ENCODE measurements at regions not wholly inside any gene's neighbourhood (a gene's known extent, or its start where the extent isn't known, plus 50 kb on each side); places are given as distances from the start of the nearest gene placed in this dataset.

DNA sequence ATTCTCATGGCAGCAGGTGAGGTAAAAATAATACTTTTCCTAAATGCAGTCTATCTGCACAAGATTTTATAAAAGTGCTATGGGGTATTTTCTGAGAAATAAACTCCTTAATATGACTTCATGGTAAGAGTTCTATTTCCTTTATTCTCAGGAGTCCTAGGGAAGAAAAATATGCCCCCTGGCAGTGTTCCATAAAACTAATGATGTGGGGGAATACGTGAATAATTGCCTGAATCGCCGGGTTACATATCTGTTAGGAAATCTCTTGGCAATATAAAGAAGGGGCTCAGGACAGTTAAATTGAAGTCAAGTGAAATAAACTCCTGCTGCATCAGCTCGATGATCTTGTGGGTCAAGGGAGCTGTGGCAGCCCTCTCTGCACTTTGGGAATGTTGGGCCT lies 229.7 kb downstream of the MAFB start:
- in situ Hi-C loops (cut with HindIII; ENCODE audit: low sequenced_read_pairs), result no loop called here

- in situ Hi-C loops (cut with HindIII; ENCODE audit: low sequenced_read_pairs), result no loop called here
These were observed 231.6 kb downstream of the MAFB start for GRCh38 chr20:40457404-40457803.

DNA sequence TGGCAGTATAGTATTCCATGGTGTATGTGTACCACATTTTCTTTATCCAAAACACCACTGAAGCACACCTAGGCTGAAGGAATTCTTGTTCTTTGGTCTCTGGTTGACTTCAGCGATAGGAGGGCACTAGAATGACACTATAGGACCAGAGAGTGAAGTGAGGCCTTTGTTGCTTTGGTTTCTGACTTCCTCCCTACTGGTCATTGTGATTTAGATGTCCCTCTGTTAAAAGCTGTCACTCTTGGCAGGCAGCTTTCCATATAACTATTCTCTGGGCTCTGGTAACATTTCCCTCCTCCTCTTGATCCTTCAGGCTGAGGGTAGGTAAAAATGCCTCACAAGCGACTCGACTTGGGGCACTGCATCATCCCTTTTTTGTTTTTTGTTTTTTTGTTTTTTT lies 236.3 kb downstream of the MAFB start:
- in situ Hi-C loops (cut with HindIII; ENCODE audit: low sequenced_read_pairs), result no loop called here

GRCh38 chr20:40451552-40451951 lies 237.5 kb downstream of the MAFB start:
- in situ Hi-C loops (cut with HindIII; ENCODE audit: low sequenced_read_pairs), result no loop called here

GRCh38 chr20:40449974-40450616 lies 238.9 kb downstream of the MAFB start:
- in situ Hi-C loops (cut with HindIII; ENCODE audit: low sequenced_read_pairs), result no loop called here

GRCh38 chr20:40449144-40449690 lies 239.8 kb downstream of the MAFB start:
- in situ Hi-C loops (cut with HindIII; ENCODE audit: low sequenced_read_pairs), result no loop called here

- in situ Hi-C loops (cut with HindIII; ENCODE audit: low sequenced_read_pairs), result no loop called here
These were observed 242.1 kb downstream of the MAFB start for GRCh38 chr20:40446888-40447287.

DNA sequence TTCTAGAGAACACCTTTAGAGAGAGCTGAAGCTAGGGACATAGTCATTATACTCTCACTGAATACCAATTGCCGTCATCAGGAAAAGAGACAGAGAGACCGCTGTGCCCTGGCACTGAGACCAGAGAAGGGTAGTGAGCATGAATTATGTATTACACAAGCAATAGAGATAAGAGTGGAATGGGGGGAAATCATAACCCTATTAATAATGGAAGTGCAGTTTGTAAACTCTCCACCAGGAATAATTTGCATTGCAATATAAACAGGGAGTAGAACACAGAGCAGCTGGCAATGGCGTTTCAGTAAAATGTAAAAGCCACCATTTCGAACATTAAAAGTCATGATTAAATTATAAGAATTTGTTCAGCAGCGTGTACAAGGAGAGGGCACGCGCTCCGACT lies 244.5 kb downstream of the MAFB start:
- in situ Hi-C loops (cut with HindIII; ENCODE audit: low sequenced_read_pairs), result no loop called here

- in situ Hi-C loops (cut with HindIII; ENCODE audit: low sequenced_read_pairs), result no loop called here
These were observed 245.3 kb downstream of the MAFB start for GRCh38 chr20:40443753-40444152.

- in situ Hi-C loops (cut with HindIII; ENCODE audit: low sequenced_read_pairs), result no loop called here
These were observed 246.7 kb downstream of the MAFB start for GRCh38 chr20:40442181-40442963.

DNA sequence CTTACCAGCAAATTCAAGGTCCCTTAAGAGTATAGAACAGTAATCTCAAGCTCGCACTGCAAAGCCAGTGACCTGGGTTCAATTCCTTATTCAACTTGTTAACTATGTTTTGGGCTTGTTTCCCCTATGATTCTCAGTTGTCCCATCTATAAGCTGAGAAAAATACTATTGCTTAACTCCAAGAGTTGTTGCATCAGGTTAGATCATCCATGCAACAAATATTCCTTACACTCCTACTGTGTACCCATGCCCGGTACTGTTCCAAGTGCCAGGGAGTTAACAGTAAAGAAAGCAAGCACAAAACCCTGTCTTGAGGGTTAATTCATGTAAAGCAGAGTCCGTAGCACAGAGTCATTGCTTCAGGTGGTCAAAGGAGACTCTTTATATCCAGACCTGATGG lies 247.3 kb downstream of the MAFB start:
- in situ Hi-C loops (cut with HindIII; ENCODE audit: low sequenced_read_pairs), result no loop called here

- in situ Hi-C loops (cut with HindIII; ENCODE audit: low sequenced_read_pairs), result no loop called here
These were observed 250.7 kb downstream of the MAFB start for GRCh38 chr20:40438161-40438830.

GRCh38 chr20:40436011-40436410 lies 253.0 kb downstream of the MAFB start:
- in situ Hi-C loops (cut with HindIII; ENCODE audit: low sequenced_read_pairs), result no loop called here

- in situ Hi-C loops (cut with HindIII; ENCODE audit: low sequenced_read_pairs), result no loop called here
These were observed 253.7 kb downstream of the MAFB start for GRCh38 chr20:40435146-40435895.

GRCh38 chr20:40434122-40434521 lies 254.9 kb downstream of the MAFB start:
- in situ Hi-C loops (cut with HindIII; ENCODE audit: low sequenced_read_pairs), result no loop called here

DNA sequence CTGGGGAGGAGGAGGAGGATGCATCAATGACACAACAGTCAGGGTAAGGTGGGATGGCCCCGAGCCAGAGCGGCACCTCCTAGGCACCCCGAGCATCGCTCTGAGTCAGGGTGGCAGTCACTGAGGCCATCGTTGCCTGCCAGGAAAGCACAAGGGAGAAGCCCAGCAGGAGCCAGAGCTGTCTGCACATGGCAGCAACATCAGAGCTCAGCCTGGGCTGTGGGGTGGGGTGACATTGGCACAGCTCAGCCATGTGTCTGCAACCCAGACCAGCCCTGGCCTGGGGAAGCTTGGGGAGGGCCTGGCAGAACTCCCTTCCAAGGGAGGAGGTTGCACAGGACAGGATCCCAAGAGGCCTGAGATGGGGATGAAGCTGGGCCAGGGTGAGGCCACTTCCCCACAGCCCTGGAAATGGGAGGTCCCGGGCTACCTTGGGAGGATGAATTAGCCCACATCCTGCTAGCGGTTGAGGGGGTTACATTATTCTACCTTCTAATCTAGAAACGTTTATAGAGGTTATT lies 255.6 kb downstream of the MAFB start:
- in situ Hi-C loops (cut with HindIII; ENCODE audit: low sequenced_read_pairs), result no loop called here

DNA sequence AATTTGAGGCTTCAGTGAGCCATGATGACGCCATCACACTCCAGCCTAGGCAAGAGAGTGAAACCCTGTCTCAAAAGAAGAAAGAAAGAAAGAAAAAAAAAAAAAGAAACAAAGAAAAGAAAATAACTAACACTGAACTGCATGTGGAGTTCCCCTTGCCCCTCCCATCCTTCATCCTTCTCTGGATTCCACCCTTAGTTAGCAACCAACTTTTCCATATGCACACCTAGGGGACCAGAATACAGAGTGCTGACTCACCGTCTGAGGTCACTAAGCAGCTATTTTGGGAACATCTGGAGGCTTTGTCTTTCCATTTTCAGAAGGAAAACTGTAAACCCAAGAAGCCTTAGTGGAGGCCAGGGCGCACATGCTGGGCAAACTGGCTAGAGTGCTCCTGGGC lies 257.4 kb downstream of the MAFB start:
- in situ Hi-C loops (cut with HindIII; ENCODE audit: low sequenced_read_pairs), result no loop called here

- in situ Hi-C loops (cut with HindIII; ENCODE audit: low sequenced_read_pairs), result no loop called here
These were observed 257.9 kb downstream of the MAFB start for GRCh38 chr20:40431112-40431511.

DNA sequence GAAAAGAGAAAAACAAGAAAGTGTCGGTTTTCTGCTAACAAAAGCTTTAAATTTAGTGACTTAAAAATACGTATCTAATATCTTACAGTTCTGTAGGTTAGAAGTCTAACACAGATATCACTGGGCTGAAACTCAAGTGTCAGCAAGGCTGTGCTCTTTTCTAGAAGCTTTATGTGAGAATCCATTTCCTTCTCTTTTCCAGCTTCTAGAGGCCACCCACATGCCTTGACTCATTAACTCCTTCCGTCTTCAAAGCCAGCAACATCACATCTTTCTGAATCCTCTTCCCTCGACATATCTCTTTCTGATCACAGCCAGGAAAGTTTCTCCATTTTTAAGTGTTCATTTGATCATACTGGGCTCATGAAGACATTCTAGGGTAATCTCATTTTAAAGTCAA lies 262.0 kb downstream of the MAFB start:
- in situ Hi-C loops (cut with HindIII; ENCODE audit: low sequenced_read_pairs), result no loop called here

DNA sequence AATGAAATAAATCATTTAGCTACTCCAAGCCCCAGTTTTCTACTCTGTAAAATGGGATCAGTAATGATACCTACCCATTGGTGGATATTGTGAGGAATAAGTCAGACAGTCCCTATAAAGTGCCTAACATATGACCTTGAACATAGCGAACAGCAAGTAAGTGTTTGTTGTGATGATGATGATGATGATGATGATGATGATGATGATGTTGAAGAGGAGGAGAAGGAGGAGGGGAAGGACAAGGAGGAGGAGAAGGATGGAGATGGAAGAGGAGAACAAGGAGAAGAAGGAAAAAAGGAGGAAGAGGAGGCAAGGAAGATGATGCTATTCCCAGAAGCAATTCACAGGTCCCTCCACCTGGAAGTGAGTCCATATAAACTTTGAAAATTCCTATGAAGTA lies 264.3 kb downstream of the MAFB start:
- in situ Hi-C loops (cut with HindIII; ENCODE audit: low sequenced_read_pairs), result no loop called here

GRCh38 chr20:40422656-40423055 lies 266.4 kb downstream of the MAFB start:
- in situ Hi-C loops (cut with HindIII; ENCODE audit: low sequenced_read_pairs), result no loop called here

Measured in DLD1 (cell line).